ENCODE measurements at regions not wholly inside any gene's neighbourhood (a gene's known extent, or its start where the extent isn't known, plus 50 kb on each side); places are given as distances from the start of the nearest gene placed in this dataset.
"Not testable (repeated sequence)": the region's sequence is repeated elsewhere in the genome, so short reads cannot be mapped to it uniquely, and the experiment has no call there.

GRCh38 chr10:59047957-59048618, 128.4 kb upstream of the PHYHIPL start:
- no peak for DNase-seq

- DNase-seq: not testable (repeated sequence)
Observed at GRCh38 chr10:59053502-59053901, 122.9 kb upstream of the PHYHIPL start.

DNA sequence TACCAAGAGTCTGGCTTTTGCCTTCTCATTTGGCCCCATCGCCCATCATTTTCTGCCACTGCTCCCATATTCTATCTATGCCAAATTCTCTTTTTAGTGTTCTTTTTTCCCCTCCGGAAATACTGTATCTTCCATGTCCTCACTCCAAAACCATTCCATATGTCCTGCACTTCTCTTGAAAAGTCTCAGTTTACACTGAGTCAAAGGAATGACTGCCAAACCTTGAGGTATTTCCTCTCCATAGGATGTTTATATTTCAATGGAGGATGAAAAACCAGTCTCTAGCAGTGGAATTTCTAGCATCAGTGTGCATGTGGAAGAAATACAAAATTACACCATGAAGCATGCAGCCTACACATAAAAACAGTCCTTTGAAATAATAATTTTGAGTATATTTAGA, 121.4 kb upstream of the PHYHIPL start:
- no peak for DNase-seq

DNA sequence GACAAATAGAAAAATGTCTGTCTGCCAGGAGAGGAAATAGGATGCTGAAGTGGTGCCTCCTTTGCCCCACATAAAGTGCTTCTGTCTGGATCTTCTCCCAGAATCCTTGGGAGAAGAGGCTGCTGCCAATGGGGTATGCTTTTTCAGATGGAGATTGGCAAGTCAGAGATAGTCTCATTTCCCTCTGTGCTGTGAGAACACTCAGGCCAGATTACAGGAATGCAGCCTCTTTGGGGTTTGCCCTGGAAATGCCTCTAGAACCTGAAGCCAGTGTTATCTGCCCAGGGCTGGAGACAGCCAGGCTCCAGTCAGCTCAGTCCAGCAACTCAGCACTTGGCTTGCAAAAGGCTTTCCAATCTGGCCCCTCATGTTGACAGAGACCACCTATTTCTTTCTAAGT, 119.1 kb upstream of the PHYHIPL start:
- DNase-seq: no peak

DNA sequence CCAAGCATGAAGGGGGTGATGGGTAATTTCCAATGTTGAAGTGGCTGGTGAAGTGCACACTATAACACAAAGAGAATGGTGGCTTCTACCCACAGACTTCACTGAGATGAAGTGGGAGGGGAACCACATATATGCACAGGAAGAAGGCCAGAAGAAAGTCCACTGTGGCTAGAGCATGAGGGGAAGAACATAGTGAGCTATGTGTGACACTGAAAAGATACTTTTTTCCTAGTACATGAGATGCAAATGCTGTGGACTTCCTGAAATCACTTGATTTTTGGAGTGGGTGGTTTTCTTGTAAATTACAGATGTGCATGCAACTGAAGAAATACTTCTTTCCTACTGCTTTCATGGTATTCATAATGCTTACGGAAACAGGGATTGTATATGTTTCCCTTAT, 115.6 kb upstream of the PHYHIPL start:
- DNase-seq: no peak

GRCh38 chr10:59063491-59063890, 113.0 kb upstream of the PHYHIPL start:
- no peak for DNase-seq

GRCh38 chr10:59064080-59064692, 112.3 kb upstream of the PHYHIPL start:
- DNase-seq: no peak

DNA sequence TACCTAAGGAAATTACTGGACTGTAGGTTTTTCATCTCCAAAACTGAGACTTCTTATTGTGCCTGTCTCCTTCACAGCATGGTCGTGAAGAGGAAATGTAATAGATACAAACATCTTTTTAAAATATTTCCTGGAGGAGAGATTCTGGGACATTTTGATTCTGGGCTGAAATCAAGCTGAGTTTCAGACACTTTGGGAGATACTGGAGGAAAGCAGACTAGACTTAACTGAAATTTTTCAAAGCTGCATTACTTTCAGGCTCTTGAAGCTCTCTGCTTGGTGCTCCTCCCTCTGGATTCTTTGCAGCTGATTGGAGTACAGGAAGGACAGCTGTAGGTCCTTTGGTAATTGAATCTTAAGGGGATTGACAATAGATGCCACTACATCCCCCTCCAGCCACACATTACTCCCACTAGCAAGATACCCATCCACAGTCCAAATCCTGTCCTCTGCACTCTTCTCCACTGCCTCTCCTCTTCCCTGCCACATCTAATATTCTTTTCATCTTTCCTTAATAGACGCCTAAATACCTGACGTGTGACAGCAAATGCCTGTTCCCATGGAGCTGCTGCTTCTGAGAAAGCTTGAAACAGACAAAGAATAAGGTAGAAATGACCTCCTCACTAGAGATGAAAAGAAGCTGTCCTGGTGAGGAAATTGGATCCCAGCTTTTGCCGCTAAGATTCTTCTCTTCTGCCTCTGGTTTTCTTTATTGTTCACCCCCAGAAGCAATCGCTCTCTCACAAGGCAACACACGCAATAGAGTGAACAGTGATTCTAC, 111.5 kb upstream of the PHYHIPL start:
- no peak for DNase-seq

GRCh38 chr10:59068581-59069191, 107.8 kb upstream of the PHYHIPL start:
- DNase-seq: no peak

DNA sequence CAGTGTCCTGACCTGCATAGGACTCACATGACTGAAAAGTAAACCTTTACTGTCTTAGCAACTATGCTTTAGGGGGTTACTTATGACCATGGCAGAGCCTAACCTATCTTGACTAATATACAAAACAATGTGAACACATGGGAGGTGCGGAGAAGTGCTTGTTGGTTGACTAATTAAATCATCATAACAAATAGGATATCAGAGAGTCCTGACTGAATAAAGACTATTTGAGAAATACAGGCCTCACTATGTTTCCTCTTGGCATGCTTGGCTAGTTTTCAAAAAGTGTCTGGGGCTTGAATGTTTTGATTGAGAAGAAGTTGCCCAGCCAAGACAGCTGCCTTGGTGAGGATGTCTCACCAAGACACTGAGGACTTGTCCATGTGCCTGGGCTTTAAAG, 104.4 kb upstream of the PHYHIPL start:
- no peak for DNase-seq

DNA sequence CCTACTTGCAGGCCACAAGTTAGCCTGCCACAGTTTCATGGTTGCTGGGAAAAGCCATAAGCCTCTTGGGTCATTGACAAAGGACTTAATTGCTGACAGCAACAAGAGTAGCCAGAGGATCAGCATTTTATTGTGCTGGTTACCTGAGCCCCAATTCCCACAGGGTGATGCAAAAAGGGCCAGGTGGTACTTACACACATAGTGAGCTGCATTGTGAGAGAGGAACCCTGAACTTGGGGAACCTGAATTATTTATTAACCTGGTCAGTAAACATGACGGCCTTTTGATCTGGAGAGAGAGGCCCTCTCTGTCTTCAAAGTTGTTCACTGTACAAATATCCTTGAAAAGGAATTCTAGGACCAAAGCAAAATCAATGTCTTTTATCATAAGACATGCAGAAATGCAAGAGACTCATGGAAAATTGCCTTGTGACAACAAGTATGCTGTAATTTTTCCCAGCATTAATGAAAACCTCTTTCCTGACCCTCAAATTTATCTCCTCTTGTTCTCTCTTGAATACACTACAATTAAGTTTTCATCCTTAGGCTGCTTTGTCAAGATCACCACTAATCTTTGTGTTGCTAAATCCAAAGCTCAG, 102.9 kb upstream of the PHYHIPL start:
- no peak for DNase-seq

- no peak for DNase-seq
Observed at GRCh38 chr10:59075576-59075975, 100.9 kb upstream of the PHYHIPL start.

GRCh38 chr10:59077855-59078254, 98.6 kb upstream of the PHYHIPL start:
- no peak for DNase-seq

- no peak for DNase-seq
Observed at GRCh38 chr10:59078978-59079377, 97.5 kb upstream of the PHYHIPL start.

GRCh38 chr10:59079386-59080226, 96.8 kb upstream of the PHYHIPL start:
- no peak for DNase-seq

DNA sequence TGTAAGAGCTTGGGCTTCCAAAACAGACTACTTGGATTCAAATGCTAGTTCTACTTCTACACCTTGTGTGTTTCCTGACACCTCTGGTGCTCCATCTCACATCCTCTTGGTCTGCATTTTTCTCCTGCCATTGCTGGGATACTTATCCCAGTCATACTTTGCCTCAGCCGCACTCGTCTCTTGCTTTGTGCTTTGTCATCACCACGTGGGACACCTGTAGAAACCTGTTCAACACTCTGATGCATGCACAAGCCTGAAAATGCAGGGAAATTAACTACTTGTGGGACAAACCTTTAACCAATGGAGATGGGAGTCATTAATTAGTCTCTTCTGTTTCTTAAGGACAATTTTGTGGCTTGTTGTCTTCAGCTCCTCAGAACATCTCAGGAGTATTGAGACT, 94.2 kb upstream of the PHYHIPL start:
- no peak for DNase-seq

DNA sequence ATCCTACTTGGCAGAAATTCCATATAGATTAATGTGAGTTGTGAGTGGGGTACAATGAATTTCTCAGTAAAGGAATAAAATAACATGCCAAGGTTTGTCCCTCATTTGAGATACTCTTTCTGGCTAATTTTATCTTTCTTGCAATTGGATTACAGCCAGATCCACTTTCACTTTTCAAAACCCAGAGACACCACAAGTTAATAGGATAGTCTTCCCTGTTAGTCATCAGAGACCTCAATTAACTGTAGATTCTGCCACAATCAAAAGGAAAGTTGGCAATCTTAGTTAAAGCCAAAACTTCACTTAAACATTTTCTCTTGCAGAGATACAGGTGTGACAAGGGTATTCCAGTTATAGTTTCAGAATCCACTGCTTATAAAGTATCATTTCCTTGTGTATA, 91.4 kb upstream of the PHYHIPL start:
- DNase-seq: no peak

DNA sequence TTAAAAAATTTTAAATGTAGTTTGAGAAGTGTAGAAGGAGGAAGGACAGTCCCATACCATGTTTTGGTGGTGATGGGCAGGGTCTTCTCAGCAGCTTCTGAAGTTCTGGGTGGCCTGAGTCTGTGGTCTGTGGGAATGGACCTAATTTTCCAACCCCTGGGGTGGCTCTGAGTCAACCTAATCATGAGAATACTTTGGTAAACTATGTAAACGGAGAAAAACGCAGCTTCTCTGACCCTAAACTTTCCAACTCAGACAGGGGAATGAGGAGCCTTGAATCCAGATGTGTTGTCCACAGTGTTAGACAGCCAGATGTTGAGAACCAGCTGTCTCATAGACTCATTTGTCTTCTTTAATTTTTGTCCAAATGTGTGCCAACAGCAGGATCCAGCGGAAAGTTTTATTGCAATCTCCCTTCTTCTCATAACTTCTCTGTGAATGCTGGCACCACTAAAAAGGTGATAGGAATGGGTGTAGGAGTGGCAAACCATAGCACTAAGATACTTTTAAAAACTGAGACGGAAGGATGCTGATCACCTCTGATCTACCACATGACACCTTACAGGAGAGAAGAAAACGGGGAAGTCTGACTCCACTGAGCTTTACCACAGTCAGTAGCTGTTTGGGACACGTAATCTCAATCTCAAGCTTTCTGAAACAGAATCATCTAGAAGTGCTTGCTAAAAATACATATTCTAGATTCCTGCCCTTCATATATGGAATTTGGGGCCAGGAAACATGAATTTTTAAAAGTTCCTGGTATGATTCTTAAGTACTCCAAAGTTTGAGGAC, 90.5 kb upstream of the PHYHIPL start:
- DNase-seq: no peak

DNA sequence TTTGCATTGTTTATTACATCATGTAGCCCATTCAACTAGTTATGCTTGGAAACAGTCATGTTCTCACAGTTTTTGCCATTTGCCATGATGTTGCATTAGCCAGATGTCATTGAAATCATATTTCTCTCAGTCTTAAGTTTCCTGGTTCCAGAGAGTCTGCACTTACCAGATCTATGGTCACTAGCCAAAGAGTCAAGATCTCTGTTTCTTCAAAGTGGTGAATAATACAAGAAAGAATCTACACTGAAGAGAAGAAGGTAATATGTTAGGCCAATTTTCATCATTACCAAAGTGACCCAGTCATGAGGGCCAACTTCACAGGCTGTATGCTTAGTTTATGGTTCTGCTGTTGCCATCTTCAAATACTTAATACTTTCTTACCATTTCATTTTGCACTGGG, 89.0 kb upstream of the PHYHIPL start:
- DNase-seq: no peak

- no peak for DNase-seq
Observed at GRCh38 chr10:59088912-59089573, 87.4 kb upstream of the PHYHIPL start.

All from right forelimb (tissue), 1 donor.